D341Med (cell line): ENCODE measurements at regions not wholly inside any gene's neighbourhood (a gene's known extent, or its start where the extent isn't known, plus 50 kb on each side); places are given as distances from the start of the nearest gene placed in this dataset.

Source experiments
- DNase-seq: peaks from one replicate; pipeline ENCODE4 v3.0.0; 2012; ENCODE audit warnings: low spot score

- DNase-seq: no peak
These were observed 655.0 kb downstream of the EPHA3 start for GRCh38 chr3:89762405-89762804.

- DNase-seq: no peak
These were observed 676.0 kb downstream of the EPHA3 start for GRCh38 chr3:89783341-89783927.

- DNase-seq: no peak
These were observed 680.1 kb downstream of the EPHA3 start for GRCh38 chr3:89787485-89787884.

- DNase-seq: no peak
These were observed 680.6 kb downstream of the EPHA3 start for GRCh38 chr3:89787979-89788378.

- DNase-seq: no peak
These were observed 688.1 kb downstream of the EPHA3 start for GRCh38 chr3:89795506-89795905.

- no peak for DNase-seq
These were observed 695.5 kb downstream of the EPHA3 start for GRCh38 chr3:89802881-89803280.

- DNase-seq: no peak
These were observed 696.3 kb downstream of the EPHA3 start for GRCh38 chr3:89803711-89804110.

- no peak for DNase-seq
These were observed 698.7 kb downstream of the EPHA3 start for GRCh38 chr3:89806166-89806565.

- DNase-seq: no peak
These were observed 701.3 kb downstream of the EPHA3 start for GRCh38 chr3:89808680-89809197.

- DNase-seq: no peak
These were observed 706.1 kb downstream of the EPHA3 start for GRCh38 chr3:89813500-89813899.

- DNase-seq: no peak
These were observed 733.6 kb downstream of the EPHA3 start for GRCh38 chr3:89841041-89841440.

GRCh38 chr3:89845053-89845452 lies 737.6 kb downstream of the EPHA3 start:
- DNase-seq: no peak

GRCh38 chr3:89847955-89848354 lies 740.5 kb downstream of the EPHA3 start:
- no peak for DNase-seq

GRCh38 chr3:89851974-89852621 lies 744.7 kb downstream of the EPHA3 start:
- peak; percentile 83 for DNase-seq

GRCh38 chr3:89859757-89860156 lies 752.3 kb downstream of the EPHA3 start:
- no peak for DNase-seq

GRCh38 chr3:89867286-89867685 lies 759.9 kb downstream of the EPHA3 start:
- no peak for DNase-seq

GRCh38 chr3:89876116-89876515 lies 768.7 kb downstream of the EPHA3 start:
- no peak for DNase-seq

GRCh38 chr3:89877230-89877629 lies 769.8 kb downstream of the EPHA3 start:
- DNase-seq: no peak

GRCh38 chr3:89889386-89889785 lies 782.0 kb downstream of the EPHA3 start:
- no peak for DNase-seq

- DNase-seq: no peak
These were observed 801.3 kb downstream of the EPHA3 start for GRCh38 chr3:89908711-89909213.

GRCh38 chr3:89912031-89912430 lies 804.6 kb downstream of the EPHA3 start:
- no peak for DNase-seq

- DNase-seq: no peak
These were observed 816.6 kb downstream of the EPHA3 start for GRCh38 chr3:89923921-89924610.

GRCh38 chr3:89925976-89926375 lies 818.6 kb downstream of the EPHA3 start:
- no peak for DNase-seq
